A673 (cell line): ENCODE measurements at regions not wholly inside any gene's neighbourhood (a gene's known extent, or its start where the extent isn't known, plus 50 kb on each side); places are given as distances from the start of the nearest gene placed in this dataset.

Experiments used
- EZH2 ChIP-seq: fragments of 200-600 bp; sonication (generic); IDR thresholded peaks from 2 replicates; pipeline ENCODE4 v1.6.1; 2017; ENCODE audit warnings: borderline replicate concordance, low read depth, mild to moderate bottlenecking, mixed read lengths, antibody characterized with exemption, low read length; ENCODE audit not compliant: poor library complexity, severe bottlenecking
- TF ChIP-seq, protein P1 (sequence below): fragments of 300-800, 200-600 bp; sonication (generic); conservative IDR thresholded peaks from 2 replicates; pipeline ENCODE4 v1.5.1; 2017; ENCODE audit warnings: low read depth, mild to moderate bottlenecking, antibody characterized with exemption, low read length, moderate library complexity, mixed read lengths

DNA sequence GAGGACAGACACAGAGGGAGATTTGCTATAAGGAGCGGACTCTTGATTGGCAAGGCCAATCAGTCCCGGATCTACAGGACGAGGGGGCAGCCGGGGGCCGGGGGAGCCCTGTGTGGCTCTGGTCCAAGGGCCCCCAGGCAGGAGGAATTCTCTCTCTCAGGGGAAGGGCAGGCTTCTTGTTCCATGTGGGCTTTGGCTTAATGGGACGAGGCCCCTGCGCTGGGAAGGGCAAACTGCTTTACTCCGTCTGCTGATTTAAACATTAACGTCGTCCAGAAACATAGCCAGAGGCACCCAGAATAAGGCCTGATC lies 75.9 kb downstream of the TMEM18 start:
- no peak for TF ChIP-seq EZH2
- TF ChIP-seq, protein P1, sequence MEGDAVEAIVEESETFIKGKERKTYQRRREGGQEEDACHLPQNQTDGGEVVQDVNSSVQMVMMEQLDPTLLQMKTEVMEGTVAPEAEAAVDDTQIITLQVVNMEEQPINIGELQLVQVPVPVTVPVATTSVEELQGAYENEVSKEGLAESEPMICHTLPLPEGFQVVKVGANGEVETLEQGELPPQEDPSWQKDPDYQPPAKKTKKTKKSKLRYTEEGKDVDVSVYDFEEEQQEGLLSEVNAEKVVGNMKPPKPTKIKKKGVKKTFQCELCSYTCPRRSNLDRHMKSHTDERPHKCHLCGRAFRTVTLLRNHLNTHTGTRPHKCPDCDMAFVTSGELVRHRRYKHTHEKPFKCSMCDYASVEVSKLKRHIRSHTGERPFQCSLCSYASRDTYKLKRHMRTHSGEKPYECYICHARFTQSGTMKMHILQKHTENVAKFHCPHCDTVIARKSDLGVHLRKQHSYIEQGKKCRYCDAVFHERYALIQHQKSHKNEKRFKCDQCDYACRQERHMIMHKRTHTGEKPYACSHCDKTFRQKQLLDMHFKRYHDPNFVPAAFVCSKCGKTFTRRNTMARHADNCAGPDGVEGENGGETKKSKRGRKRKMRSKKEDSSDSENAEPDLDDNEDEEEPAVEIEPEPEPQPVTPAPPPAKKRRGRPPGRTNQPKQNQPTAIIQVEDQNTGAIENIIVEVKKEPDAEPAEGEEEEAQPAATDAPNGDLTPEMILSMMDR = no peak
